Tibial artery (tissue), 4 donors: ENCODE measurements at regions not wholly inside any gene's neighbourhood (a gene's known extent, or its start where the extent isn't known, plus 50 kb on each side); places are given as distances from the start of the nearest gene placed in this dataset.

Experiments
- DNase-seq, 2 donors: peaks; one replicate each; pipeline ENCODE4 v3.0.0-alpha.2; 2019
- H3K27ac ChIP-seq, 2 donors: fragments of 200-600 bp; sonication (generic) in 1 of 2; 1 replicate in 1 of 2; 2 replicates in 1 of 2; pipeline ENCODE4 v1.5.1; 2018 to 2019; ENCODE audit warnings: mild to moderate bottlenecking in 1 of 2
- H3K27me3 ChIP-seq, 2 donors: fragments of 200-600 bp; sonication (generic) in 1 of 2; one replicate each; pipeline versions ENCODE4 v1.5.1 to v1.6.0; 2016 to 2019
- H3K36me3 ChIP-seq, 3 donors: fragments of 200-600 bp; sonication (generic) in 2 of 3; one replicate each; pipeline ENCODE4 v1.5.1; 2016 to 2019; ENCODE audit warnings: mild to moderate bottlenecking in 2 of 3
- H3K4me1 ChIP-seq, 4 donors: fragments of 200-600 bp; sonication (generic) in 2 of 4; 1 replicate in 3 of 4; 2 replicates in 1 of 4; pipeline ENCODE4 v1.5.1; 2016 to 2019
- H3K4me3 ChIP-seq, 2 donors: fragments of 200-600 bp; sonication (generic) in 1 of 2; 1 replicate in 1 of 2; 2 replicates in 1 of 2; pipeline ENCODE4 v1.5.1; 2018 to 2019; ENCODE audit warnings: mild to moderate bottlenecking in 2 of 2
- H3K9me3 ChIP-seq, 3 donors: fragments of 200-600 bp; sonication (generic) in 1 of 3; one replicate each; pipeline ENCODE4 v1.5.1; 2016 to 2019
- CTCF ChIP-seq, 2 experiments: fragments of 200-600 bp in 1 of 2; fragments of 450-650 bp in 1 of 2; IDR thresholded peaks; one replicate each; pipeline ENCODE4 v1.5.1; 2017 to 2019; ENCODE audit warnings: antibody characterized with exemption in 2 of 2, mild to moderate bottlenecking in 1 of 2, moderate library complexity in 1 of 2
- intact Hi-C: fragments of 100-400 bp; cut with DNase I; formaldehyde crosslinking; loops from one replicate; pipeline ENCODE4 v1.15.0; 2023; ENCODE audit warnings: low total_unique reads

- no peak for DNase-seq
- TF ChIP-seq CTCF (IDR thresholded peaks at IDR 0.05), result no peak
- Histone ChIP-seq H3K27me3 (no peaks in the 10 kb centered on the region), H3K9me3 (peaks cover 0 to 9% (median 4%) of the 10 kb centered on the region in 3 donors), H3K4me1 (no peaks in the 10 kb centered on the region), H3K4me3 (no peak overlapping the region), H3K36me3 (no peaks in the 10 kb centered on the region), H3K27ac (no peak overlapping the region)
- intact Hi-C loops, result no loop called here
Measured at GRCh38 chr7:18262058-18262457, 233.5 kb upstream of the HDAC9 start.

- Histone ChIP-seq H3K4me1 (no peaks in the 10 kb centered on the region), H3K9me3 (peaks cover 0 to 9% (median 4%) of the 10 kb centered on the region in 3 donors), H3K27ac (no peak overlapping the region), H3K4me3 (no peak overlapping the region), H3K36me3 (no peaks in the 10 kb centered on the region), H3K27me3 (no peaks in the 10 kb centered on the region)
- TF ChIP-seq CTCF (IDR thresholded peaks at IDR 0.05), result no peak
- DNase-seq, result no peak
- intact Hi-C loops, result no loop called here
Measured at GRCh38 chr7:18265611-18266281, 229.8 kb upstream of the HDAC9 start.

GRCh38 chr7:18268571-18268970, 227.0 kb upstream of the HDAC9 start:
- intact Hi-C loops, result no loop called here
- Histone ChIP-seq H3K4me1 (no peaks in the 10 kb centered on the region), H3K36me3 (no peaks in the 10 kb centered on the region), H3K9me3 (no peaks in the 10 kb centered on the region), H3K4me3 (no peak overlapping the region), H3K27me3 (no peaks in the 10 kb centered on the region), H3K27ac (no peak overlapping the region)
- DNase-seq, result no peak
- no peak for TF ChIP-seq CTCF (IDR thresholded peaks at IDR 0.05)

GRCh38 chr7:18276380-18276779, 219.2 kb upstream of the HDAC9 start:
- Histone ChIP-seq H3K4me1 (peaks cover 0 to 6% (median 0%) of the 10 kb centered on the region in 4 donors), H3K27me3 (no peaks in the 10 kb centered on the region), H3K4me3 (no peak overlapping the region), H3K27ac (no peak overlapping the region), H3K36me3 (no peaks in the 10 kb centered on the region), H3K9me3 (no peaks in the 10 kb centered on the region)
- no peak for DNase-seq
- intact Hi-C loops, result no loop called here
- TF ChIP-seq CTCF (IDR thresholded peaks at IDR 0.05), result no peak

DNA sequence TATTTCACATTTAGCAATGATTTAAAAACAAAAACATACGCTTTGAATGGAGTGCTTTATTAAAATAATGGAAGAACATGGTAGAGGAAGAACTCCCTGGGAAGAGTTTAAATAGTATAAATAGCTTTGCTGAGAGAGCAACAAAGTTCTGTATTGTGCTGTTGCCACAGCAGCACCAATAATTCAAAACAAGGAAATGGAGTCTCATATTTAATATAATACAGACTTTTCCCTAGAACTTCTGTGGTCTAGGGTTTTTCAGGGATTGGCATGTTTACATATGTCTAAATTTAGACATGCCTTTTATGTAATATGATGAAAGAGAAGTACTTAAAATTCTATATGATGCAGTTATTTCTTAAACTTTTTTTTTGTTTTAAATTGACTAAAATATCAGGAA, 217.2 kb upstream of the HDAC9 start:
- H3K4me3 ChIP-seq, result no peak overlapping the region
- DNase-seq, result no peak
- no peak overlapping the region for H3K27ac ChIP-seq
- intact Hi-C loops, result no loop called here
- no peaks in the 10 kb centered on the region for H3K27me3 ChIP-seq
- H3K4me1 ChIP-seq, result peaks cover 0 to 6% (median 0%) of the 10 kb centered on the region in 4 donors
- H3K9me3 ChIP-seq, result no peaks in the 10 kb centered on the region
- H3K36me3 ChIP-seq, result no peaks in the 10 kb centered on the region
- no peak for TF ChIP-seq CTCF (IDR thresholded peaks at IDR 0.05)

GRCh38 chr7:18283045-18283444, 212.5 kb upstream of the HDAC9 start:
- no peak for TF ChIP-seq CTCF (IDR thresholded peaks at IDR 0.05)
- no peak for DNase-seq
- Histone ChIP-seq H3K36me3 (no peaks in the 10 kb centered on the region), H3K4me3 (no peak overlapping the region), H3K4me1 (peaks cover 0 to 6% (median 0%) of the 10 kb centered on the region in 4 donors), H3K27me3 (no peaks in the 10 kb centered on the region), H3K9me3 (no peaks in the 10 kb centered on the region), H3K27ac (no peak overlapping the region)
- intact Hi-C loops, result no loop called here
